ENCODE measurements at regions not wholly inside any gene's neighbourhood (a gene's known extent, or its start where the extent isn't known, plus 50 kb on each side); places are given as distances from the start of the nearest gene placed in this dataset.

- no peaks in the 10 kb centered on the region for H3K9me3 ChIP-seq (ENCODE audit: control insufficient read depth, insufficient read depth, low read depth, low read length)
- H3K27ac ChIP-seq (ENCODE audit: low read depth, low read length), result no peak overlapping the region
Observed at GRCh38 chr10:130550952-130551674, 414.9 kb downstream of the GLRX3 start.

GRCh38 chr10:130551676-130552075 is 415.5 kb downstream of the GLRX3 start:
- Histone ChIP-seq H3K9ac (ENCODE audit: low read length) (no peak overlapping the region), H3K27ac (ENCODE audit: low read depth, low read length) (no peak overlapping the region), H3K27me3 (ENCODE audit: control insufficient read depth, insufficient read depth, low read length) (peaks cover 11% of the 10 kb centered on the region), H3K4me1 (ENCODE audit: control insufficient read depth, insufficient read depth, low read length) (no peaks in the 10 kb centered on the region), H3K36me3 (ENCODE audit: control insufficient read depth, insufficient read depth, low read length) (no peaks in the 10 kb centered on the region), H3K4me3 (ENCODE audit: low read depth, low read length) (no peak overlapping the region), H3K9me3 (ENCODE audit: control insufficient read depth, insufficient read depth, low read depth, low read length) (no peaks in the 10 kb centered on the region)

More at GRCh38 chr10:130550952-130551674, 414.9 kb downstream of the GLRX3 start:
- Histone ChIP-seq H3K4me3 (ENCODE audit: low read depth, low read length) (no peak overlapping the region), H3K36me3 (ENCODE audit: control insufficient read depth, insufficient read depth, low read length) (no peaks in the 10 kb centered on the region), H3K27me3 (ENCODE audit: control insufficient read depth, insufficient read depth, low read length) (peaks cover 7% of the 10 kb centered on the region; the same call in 1 of the 2 replicates), H3K4me1 (ENCODE audit: control insufficient read depth, insufficient read depth, low read length) (no peaks in the 10 kb centered on the region), H3K9ac (ENCODE audit: low read length) (no peak overlapping the region)

- no peak overlapping the region for H3K4me3 ChIP-seq (ENCODE audit: low read depth, low read length)
- H3K9me3 ChIP-seq (ENCODE audit: control insufficient read depth, insufficient read depth, low read depth, low read length), result no peaks in the 10 kb centered on the region
- no peak overlapping the region for H3K9ac ChIP-seq (ENCODE audit: low read length)
- H3K27me3 ChIP-seq (ENCODE audit: control insufficient read depth, insufficient read depth, low read length), result peaks cover 11% of the 10 kb centered on the region
- no peak overlapping the region for H3K27ac ChIP-seq (ENCODE audit: low read depth, low read length)
- H3K4me1 ChIP-seq (ENCODE audit: control insufficient read depth, insufficient read depth, low read length), result no peaks in the 10 kb centered on the region
- no peaks in the 10 kb centered on the region for H3K36me3 ChIP-seq (ENCODE audit: control insufficient read depth, insufficient read depth, low read length)
Observed at GRCh38 chr10:130553826-130554225, 417.6 kb downstream of the GLRX3 start.

- no peaks in the 10 kb centered on the region for H3K36me3 ChIP-seq (ENCODE audit: control insufficient read depth, insufficient read depth, low read length)
- no peaks in the 10 kb centered on the region for H3K9me3 ChIP-seq (ENCODE audit: control insufficient read depth, insufficient read depth, low read depth, low read length)
- no peak overlapping the region for H3K4me3 ChIP-seq (ENCODE audit: low read depth, low read length)
- H3K27me3 ChIP-seq (ENCODE audit: control insufficient read depth, insufficient read depth, low read length), result peaks cover 11% of the 10 kb centered on the region
- no peak overlapping the region for H3K9ac ChIP-seq (ENCODE audit: low read length)
- no peaks in the 10 kb centered on the region for H3K4me1 ChIP-seq (ENCODE audit: control insufficient read depth, insufficient read depth, low read length)
- no peak overlapping the region for H3K27ac ChIP-seq (ENCODE audit: low read depth, low read length)
Observed at GRCh38 chr10:130554701-130555410, 418.7 kb downstream of the GLRX3 start.

GRCh38 chr10:130555411-130555750 is 419.2 kb downstream of the GLRX3 start:
- no peaks in the 10 kb centered on the region for H3K36me3 ChIP-seq (ENCODE audit: control insufficient read depth, insufficient read depth, low read length)
- H3K27ac ChIP-seq (ENCODE audit: low read depth, low read length), result no peak overlapping the region
- H3K4me3 ChIP-seq (ENCODE audit: low read depth, low read length), result no peak overlapping the region
- no peaks in the 10 kb centered on the region for H3K9me3 ChIP-seq (ENCODE audit: control insufficient read depth, insufficient read depth, low read depth, low read length)
- H3K27me3 ChIP-seq (ENCODE audit: control insufficient read depth, insufficient read depth, low read length), result peaks cover 11% of the 10 kb centered on the region
- no peaks in the 10 kb centered on the region for H3K4me1 ChIP-seq (ENCODE audit: control insufficient read depth, insufficient read depth, low read length)
- H3K9ac ChIP-seq (ENCODE audit: low read length), result no peak overlapping the region

- H3K27me3 ChIP-seq (ENCODE audit: control insufficient read depth, insufficient read depth, low read length), result peaks cover 8% of the 10 kb centered on the region
- no peak overlapping the region for H3K4me3 ChIP-seq (ENCODE audit: low read depth, low read length)
- no peak overlapping the region for H3K27ac ChIP-seq (ENCODE audit: low read depth, low read length)
- no peak overlapping the region for H3K9ac ChIP-seq (ENCODE audit: low read length)
- H3K9me3 ChIP-seq (ENCODE audit: control insufficient read depth, insufficient read depth, low read depth, low read length), result no peaks in the 10 kb centered on the region
- no peaks in the 10 kb centered on the region for H3K4me1 ChIP-seq (ENCODE audit: control insufficient read depth, insufficient read depth, low read length)
- no peaks in the 10 kb centered on the region for H3K36me3 ChIP-seq (ENCODE audit: control insufficient read depth, insufficient read depth, low read length)
Observed at GRCh38 chr10:130557181-130557845, 421.1 kb downstream of the GLRX3 start.

- Histone ChIP-seq H3K27me3 (ENCODE audit: control insufficient read depth, insufficient read depth, low read length) (peaks cover 8% of the 10 kb centered on the region), H3K27ac (ENCODE audit: low read depth, low read length) (no peak overlapping the region), H3K4me1 (ENCODE audit: control insufficient read depth, insufficient read depth, low read length) (no peaks in the 10 kb centered on the region), H3K9ac (ENCODE audit: low read length) (no peak overlapping the region), H3K9me3 (ENCODE audit: control insufficient read depth, insufficient read depth, low read depth, low read length) (no peaks in the 10 kb centered on the region), H3K4me3 (ENCODE audit: low read depth, low read length) (no peak overlapping the region), H3K36me3 (ENCODE audit: control insufficient read depth, insufficient read depth, low read length) (no peaks in the 10 kb centered on the region)
Observed at GRCh38 chr10:130558746-130559546, 422.8 kb downstream of the GLRX3 start.

GRCh38 chr10:130559547-130559880 is 423.3 kb downstream of the GLRX3 start:
- H3K36me3 ChIP-seq (ENCODE audit: control insufficient read depth, insufficient read depth, low read length), result no peaks in the 10 kb centered on the region
- no peak overlapping the region for H3K4me3 ChIP-seq (ENCODE audit: low read depth, low read length)
- no peak overlapping the region for H3K9ac ChIP-seq (ENCODE audit: low read length)
- no peak overlapping the region for H3K27ac ChIP-seq (ENCODE audit: low read depth, low read length)
- H3K9me3 ChIP-seq (ENCODE audit: control insufficient read depth, insufficient read depth, low read depth, low read length), result no peaks in the 10 kb centered on the region
- no peaks in the 10 kb centered on the region for H3K4me1 ChIP-seq (ENCODE audit: control insufficient read depth, insufficient read depth, low read length)
- peaks cover 8% of the 10 kb centered on the region for H3K27me3 ChIP-seq (ENCODE audit: control insufficient read depth, insufficient read depth, low read length)

- Histone ChIP-seq H3K27ac (ENCODE audit: low read depth, low read length) (no peak overlapping the region), H3K4me1 (ENCODE audit: control insufficient read depth, insufficient read depth, low read length) (no peaks in the 10 kb centered on the region), H3K4me3 (ENCODE audit: low read depth, low read length) (no peak overlapping the region)
Observed at GRCh38 chr10:130560116-130560515, 423.9 kb downstream of the GLRX3 start.

GRCh38 chr10:130560573-130560972 is 424.4 kb downstream of the GLRX3 start:
- H3K4me1 ChIP-seq (ENCODE audit: control insufficient read depth, insufficient read depth, low read length), result no peaks in the 10 kb centered on the region
- H3K27ac ChIP-seq (ENCODE audit: low read depth, low read length), result no peak overlapping the region
- no peak overlapping the region for H3K9ac ChIP-seq (ENCODE audit: low read length)
- peaks cover 5% of the 10 kb centered on the region for H3K27me3 ChIP-seq (ENCODE audit: control insufficient read depth, insufficient read depth, low read length)
- no peaks in the 10 kb centered on the region for H3K9me3 ChIP-seq (ENCODE audit: control insufficient read depth, insufficient read depth, low read depth, low read length)
- no peak overlapping the region for H3K4me3 ChIP-seq (ENCODE audit: low read depth, low read length)
- H3K36me3 ChIP-seq (ENCODE audit: control insufficient read depth, insufficient read depth, low read length), result no peaks in the 10 kb centered on the region

More at GRCh38 chr10:130560116-130560515, 423.9 kb downstream of the GLRX3 start:
- Histone ChIP-seq H3K27me3 (ENCODE audit: control insufficient read depth, insufficient read depth, low read length) (peaks cover 8% of the 10 kb centered on the region), H3K9me3 (ENCODE audit: control insufficient read depth, insufficient read depth, low read depth, low read length) (no peaks in the 10 kb centered on the region), H3K36me3 (ENCODE audit: control insufficient read depth, insufficient read depth, low read length) (no peaks in the 10 kb centered on the region), H3K9ac (ENCODE audit: low read length) (no peak overlapping the region)
